ENCODE measurements at regions not wholly inside any gene's neighbourhood (a gene's known extent, or its start where the extent isn't known, plus 50 kb on each side); places are given as distances from the start of the nearest gene placed in this dataset.
"Not testable (repeated sequence)": the region's sequence is repeated elsewhere in the genome, so short reads cannot be mapped to it uniquely, and the experiment has no call there.

DNA sequence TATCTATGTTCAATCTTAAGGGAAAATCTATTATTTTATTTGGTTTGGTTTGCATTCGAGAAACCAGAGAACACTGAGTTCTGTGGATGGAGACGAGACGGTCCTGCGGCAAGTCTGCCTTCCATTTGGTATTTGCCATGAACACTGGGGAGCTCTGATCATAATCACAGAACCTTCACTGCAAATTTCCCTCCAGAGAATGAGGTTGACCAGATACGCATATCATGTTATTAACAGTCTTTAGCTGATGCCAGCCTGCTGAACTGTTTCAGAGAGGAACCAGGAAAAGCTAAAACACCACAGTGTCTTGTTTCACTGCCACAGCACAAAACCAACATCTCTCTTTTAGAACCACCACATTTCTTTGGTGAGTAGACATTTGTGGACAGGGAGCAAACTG is 269.4 kb upstream of the AGAP1 start:
- H3K36me3 ChIP-seq (replicated peaks; ENCODE audit: insufficient read depth, low read length), result no peaks in the 10 kb centered on the region
- no peak overlapping the region for H3K4me3 ChIP-seq (ENCODE audit: low read length)
- H3K4me1 ChIP-seq (ENCODE audit: low read length), result no peaks in the 10 kb centered on the region
- H2AFZ ChIP-seq (ENCODE audit: low read length), result no peak overlapping the region
- TF ChIP-seq CTCF (IDR thresholded peaks at IDR 0.05; ENCODE audit: low read length), result no peak
- TF ChIP-seq EZH2 (optimal IDR thresholded peaks at IDR 0.05; ENCODE audit: low read depth, low read length), result no peak
- no peak for TF ChIP-seq EZH2phosphoT487 (IDR thresholded peaks at IDR 0.05; ENCODE audit: low read length)
- no peak for DNase-seq
- H3K9me3 ChIP-seq (replicated peaks; ENCODE audit: insufficient read depth, low read length), result no peaks in the 10 kb centered on the region
- H3F3A ChIP-seq (ENCODE audit: insufficient read depth, low read length), result no peaks in the 10 kb centered on the region
- H3K4me2 ChIP-seq (ENCODE audit: low read depth, low read length), result no peak overlapping the region
- H4K20me1 ChIP-seq (ENCODE audit: insufficient read depth, low read length), result no peaks in the 10 kb centered on the region
- no peaks in the 10 kb centered on the region for H3K79me2 ChIP-seq (ENCODE audit: low read length)
- H3K27me3 ChIP-seq (replicated peaks; ENCODE audit: insufficient read depth, low read length), result no peaks in the 10 kb centered on the region; the same call in 1 of the 2 replicates
- H3K27ac ChIP-seq (ENCODE audit: low read length), result no peak overlapping the region
- H3K9ac ChIP-seq (ENCODE audit: low read length), result no peak overlapping the region
- H3K9me2 ChIP-seq (replicated peaks; ENCODE audit: insufficient read depth, low read length), result no peaks in the 10 kb centered on the region

GRCh38 chr2:235225261-235225660 is 268.6 kb upstream of the AGAP1 start:
- no peaks in the 10 kb centered on the region for H3K9me3 ChIP-seq (replicated peaks; ENCODE audit: insufficient read depth, low read length)
- no peak overlapping the region for H3K9ac ChIP-seq (ENCODE audit: low read length)
- H3K4me3 ChIP-seq (ENCODE audit: low read length), result no peak overlapping the region
- H3K4me2 ChIP-seq (ENCODE audit: low read depth, low read length), result no peak overlapping the region
- no peak for DNase-seq
- H2AFZ ChIP-seq (ENCODE audit: low read length), result no peak overlapping the region
- H3F3A ChIP-seq (ENCODE audit: insufficient read depth, low read length), result no peaks in the 10 kb centered on the region
- no peaks in the 10 kb centered on the region for H3K79me2 ChIP-seq (ENCODE audit: low read length)
- no peaks in the 10 kb centered on the region for H4K20me1 ChIP-seq (ENCODE audit: insufficient read depth, low read length)
- H3K36me3 ChIP-seq (replicated peaks; ENCODE audit: insufficient read depth, low read length), result no peaks in the 10 kb centered on the region
- no peaks in the 10 kb centered on the region; the same call in 1 of the 2 replicates for H3K27me3 ChIP-seq (replicated peaks; ENCODE audit: insufficient read depth, low read length)
- H3K9me2 ChIP-seq (replicated peaks; ENCODE audit: insufficient read depth, low read length), result no peaks in the 10 kb centered on the region
- H3K27ac ChIP-seq (ENCODE audit: low read length), result no peak overlapping the region
- H3K4me1 ChIP-seq (ENCODE audit: low read length), result no peaks in the 10 kb centered on the region
- no peak for TF ChIP-seq EZH2phosphoT487 (IDR thresholded peaks at IDR 0.05; ENCODE audit: low read length)
- TF ChIP-seq EZH2 (optimal IDR thresholded peaks at IDR 0.05; ENCODE audit: low read depth, low read length), result no peak
- no peak for TF ChIP-seq CTCF (IDR thresholded peaks at IDR 0.05; ENCODE audit: low read length)

GRCh38 chr2:235227590-235227989 is 266.3 kb upstream of the AGAP1 start:
- no peak for DNase-seq
- no peaks in the 10 kb centered on the region for H3K9me3 ChIP-seq (replicated peaks; ENCODE audit: insufficient read depth, low read length)
- no peak overlapping the region for H2AFZ ChIP-seq (ENCODE audit: low read length)
- no peaks in the 10 kb centered on the region for H4K20me1 ChIP-seq (ENCODE audit: insufficient read depth, low read length)
- H3K4me1 ChIP-seq (ENCODE audit: low read length), result no peaks in the 10 kb centered on the region
- no peaks in the 10 kb centered on the region for H3F3A ChIP-seq (ENCODE audit: insufficient read depth, low read length)
- H3K27me3 ChIP-seq (replicated peaks; ENCODE audit: insufficient read depth, low read length), result no peaks in the 10 kb centered on the region
- H3K27ac ChIP-seq (ENCODE audit: low read length), result no peak overlapping the region
- no peak overlapping the region for H3K4me2 ChIP-seq (ENCODE audit: low read depth, low read length)
- H3K9ac ChIP-seq (ENCODE audit: low read length), result no peak overlapping the region
- H3K4me3 ChIP-seq (ENCODE audit: low read length), result no peak overlapping the region
- no peaks in the 10 kb centered on the region for H3K36me3 ChIP-seq (replicated peaks; ENCODE audit: insufficient read depth, low read length)
- H3K9me2 ChIP-seq (replicated peaks; ENCODE audit: insufficient read depth, low read length), result no peaks in the 10 kb centered on the region
- no peaks in the 10 kb centered on the region for H3K79me2 ChIP-seq (ENCODE audit: low read length)
- no peak for TF ChIP-seq CTCF (IDR thresholded peaks at IDR 0.05; ENCODE audit: low read length)
- TF ChIP-seq EZH2 (optimal IDR thresholded peaks at IDR 0.05; ENCODE audit: low read depth, low read length), result no peak
- TF ChIP-seq EZH2phosphoT487 (IDR thresholded peaks at IDR 0.05; ENCODE audit: low read length), result no peak

- H3K79me2 ChIP-seq (ENCODE audit: low read length); H3K4me2 ChIP-seq (ENCODE audit: low read depth, low read length); H3K9me3 ChIP-seq (replicated peaks; ENCODE audit: insufficient read depth, low read length); DNase-seq; H3F3A ChIP-seq (ENCODE audit: insufficient read depth, low read length); H4K20me1 ChIP-seq (ENCODE audit: insufficient read depth, low read length); H3K9ac ChIP-seq (ENCODE audit: low read length); H3K27me3 ChIP-seq (replicated peaks; ENCODE audit: insufficient read depth, low read length); H3K4me3 ChIP-seq (ENCODE audit: low read length); H3K27ac ChIP-seq (ENCODE audit: low read length); H3K36me3 ChIP-seq (replicated peaks; ENCODE audit: insufficient read depth, low read length); H2AFZ ChIP-seq (ENCODE audit: low read length); H3K9me2 ChIP-seq (replicated peaks; ENCODE audit: insufficient read depth, low read length); H3K4me1 ChIP-seq (ENCODE audit: low read length): not testable (repeated sequence)
These were observed 265.4 kb upstream of the AGAP1 start for GRCh38 chr2:235228422-235228821.

Data from MM.1S (cell line).